ELF-1 (cell line): ENCODE measurements at regions not wholly inside any gene's neighbourhood (a gene's known extent, or its start where the extent isn't known, plus 50 kb on each side); places are given as distances from the start of the nearest gene placed in this dataset.

Experiments
- DNase-seq: peaks from one replicate; pipeline ENCODE4 v3.0.0-alpha.2; 2016; ENCODE audit warnings: low read depth, low spot score

DNA sequence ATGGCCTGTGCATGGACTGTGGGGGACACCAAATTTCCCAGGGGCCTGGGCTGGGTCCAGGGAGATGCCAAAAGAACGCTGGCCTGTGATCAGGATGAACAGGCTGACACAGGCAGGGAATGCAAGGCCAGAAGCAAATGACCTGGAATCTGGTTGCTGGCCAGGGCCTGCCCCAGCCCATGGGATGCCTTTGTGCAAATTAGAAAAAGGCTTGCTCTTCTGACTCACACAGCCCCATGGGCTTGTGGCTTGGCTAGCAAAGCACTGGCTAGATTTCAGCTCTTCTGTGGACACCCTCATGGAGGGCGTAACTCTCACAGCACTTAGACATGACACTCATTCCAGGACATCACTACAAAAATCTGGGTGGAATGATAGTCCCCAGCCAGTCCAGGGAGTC lies 356.0 kb downstream of the SHQ1 start:
- DNase-seq = peak; percentile 72

DNA sequence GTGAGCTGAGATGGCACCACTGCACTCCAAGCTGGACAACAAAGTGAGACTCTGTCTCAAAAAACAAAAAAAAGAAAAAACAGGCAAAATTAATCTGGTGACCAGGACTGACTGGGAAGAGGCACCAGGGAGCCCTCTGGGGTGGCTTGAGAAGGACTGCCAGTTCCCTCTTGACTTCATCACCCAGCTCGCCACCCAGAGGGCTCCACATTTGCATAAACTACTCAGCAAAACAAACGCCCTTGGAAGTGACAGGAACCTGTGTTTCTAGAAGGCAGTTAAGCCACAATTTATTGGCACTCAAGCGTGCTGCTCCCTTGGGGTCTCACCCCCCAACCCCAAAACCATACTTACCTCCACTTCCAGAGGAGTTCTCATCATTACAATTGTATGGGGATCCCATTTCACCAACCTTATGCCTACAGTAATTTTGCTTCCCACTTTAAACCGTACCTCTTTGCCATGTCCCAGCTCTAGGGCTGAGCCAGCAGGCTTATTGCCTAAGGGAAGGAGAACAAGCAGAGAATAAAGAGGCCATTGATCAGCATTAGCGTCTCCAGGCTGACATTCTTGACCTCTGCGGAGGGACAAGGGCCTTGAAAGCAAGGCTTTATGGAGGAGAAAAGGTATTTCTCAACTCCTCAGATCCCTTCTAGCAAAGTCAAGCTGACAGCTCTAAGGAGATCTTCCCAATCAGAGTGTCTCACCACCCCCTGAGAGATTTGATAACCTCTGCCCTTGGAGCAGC lies 357.4 kb downstream of the SHQ1 start:
- DNase-seq = peak; percentile 87

DNA sequence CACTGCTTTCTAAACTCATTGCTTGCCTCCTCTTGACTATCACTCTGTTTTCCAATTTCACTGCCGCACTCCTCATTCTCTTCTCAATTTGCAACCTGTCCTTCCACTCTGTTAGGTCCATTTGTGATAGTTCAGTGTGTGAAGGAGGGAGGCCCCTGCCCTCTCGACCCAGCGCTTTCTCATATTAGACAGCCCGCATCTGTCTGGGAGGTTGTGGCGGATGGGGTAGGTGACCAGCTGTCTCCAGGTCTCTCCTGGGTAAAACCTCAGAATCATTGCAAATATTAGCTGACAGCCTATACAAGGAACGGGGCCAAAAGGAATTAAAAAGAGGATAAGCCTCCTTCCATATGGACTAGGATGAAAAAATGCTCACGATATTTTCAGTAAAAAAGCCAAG lies 358.3 kb downstream of the SHQ1 start:
- DNase-seq = no peak

DNA sequence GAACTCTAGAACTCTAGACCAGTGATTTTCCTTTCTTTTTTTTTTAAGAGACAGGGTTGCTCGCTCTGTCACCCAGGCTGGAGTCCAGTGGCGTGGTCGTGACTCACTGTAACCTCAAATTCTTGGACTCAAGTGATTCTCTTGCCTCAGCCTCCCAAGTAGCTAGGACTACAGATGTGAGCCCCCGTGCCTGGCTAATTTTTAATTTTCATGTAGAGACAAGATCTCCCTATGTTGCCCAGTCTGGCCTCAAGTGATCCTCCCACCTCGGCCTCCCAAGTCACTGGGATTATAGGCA lies 359.6 kb downstream of the SHQ1 start:
- DNase-seq = no peak

DNA sequence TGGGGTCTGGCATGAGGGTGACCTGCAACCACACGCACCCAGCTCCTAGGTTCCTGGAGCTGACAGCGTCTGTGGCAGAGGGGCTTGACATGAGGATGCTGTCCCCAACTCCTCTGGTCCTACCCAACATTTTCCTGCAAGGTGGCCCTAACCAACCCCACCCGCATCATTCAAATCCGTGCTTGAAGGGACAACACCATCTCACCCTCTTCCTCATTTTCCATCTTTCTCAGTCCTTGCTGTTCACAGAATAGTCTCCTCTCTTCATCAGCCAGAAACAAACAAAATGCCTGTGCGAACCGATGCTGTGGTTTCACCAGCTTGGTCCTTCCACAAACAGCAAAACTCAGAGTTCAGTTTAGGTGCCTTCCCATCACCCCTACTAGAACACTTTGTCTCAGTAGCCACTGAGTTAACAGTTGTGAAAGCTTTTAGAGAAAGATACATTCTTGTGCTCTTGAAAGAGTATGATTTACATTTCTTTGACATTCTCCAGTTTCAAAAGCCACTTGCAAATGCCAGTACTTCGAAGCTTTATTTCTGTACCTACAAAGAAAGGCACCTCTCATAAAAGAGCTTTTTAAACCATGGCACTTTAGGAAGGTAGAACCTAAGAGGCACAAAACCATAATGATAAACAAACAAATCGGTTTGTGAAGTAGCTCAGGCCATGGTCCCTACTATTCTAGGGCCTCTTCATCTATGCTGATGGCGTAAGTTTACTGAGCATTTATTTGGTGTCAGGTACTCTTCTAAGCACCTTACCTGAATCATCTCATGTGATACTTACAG lies 360.1 kb downstream of the SHQ1 start:
- DNase-seq = no peak

DNA sequence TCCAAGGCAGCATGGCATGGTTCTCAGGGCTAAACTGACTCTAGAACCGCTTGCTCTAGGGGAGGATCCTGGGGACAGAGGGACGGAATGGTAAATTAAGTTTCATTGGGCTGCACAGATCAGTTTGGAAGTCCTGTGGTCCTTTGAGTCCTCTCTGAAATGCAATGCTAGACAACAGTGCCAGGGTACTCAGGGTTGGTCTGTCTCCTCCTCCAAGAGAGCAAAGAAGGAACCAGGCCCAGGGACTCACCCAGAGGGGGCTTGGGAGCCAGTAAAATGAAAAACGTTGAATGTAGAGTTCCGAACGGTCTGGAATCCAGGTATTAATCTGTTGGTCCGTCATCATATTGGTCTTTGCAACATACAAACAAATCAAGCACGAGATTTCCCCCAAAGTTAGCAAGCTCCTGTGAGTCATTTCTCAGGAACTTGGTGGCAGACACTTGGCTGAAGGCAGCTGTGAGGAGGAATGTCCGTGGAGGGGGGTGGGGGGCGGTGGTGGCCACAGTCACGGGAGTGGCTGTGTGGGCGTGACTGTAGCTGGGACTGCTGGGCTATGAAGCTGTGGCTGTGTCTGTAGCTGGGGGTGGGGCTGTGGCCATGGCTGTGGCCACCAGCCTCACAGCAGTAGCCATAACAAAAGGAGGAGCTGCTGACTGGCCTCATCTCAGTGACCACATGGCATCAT lies 361.0 kb downstream of the SHQ1 start:
- DNase-seq = peak; percentile 56

DNA sequence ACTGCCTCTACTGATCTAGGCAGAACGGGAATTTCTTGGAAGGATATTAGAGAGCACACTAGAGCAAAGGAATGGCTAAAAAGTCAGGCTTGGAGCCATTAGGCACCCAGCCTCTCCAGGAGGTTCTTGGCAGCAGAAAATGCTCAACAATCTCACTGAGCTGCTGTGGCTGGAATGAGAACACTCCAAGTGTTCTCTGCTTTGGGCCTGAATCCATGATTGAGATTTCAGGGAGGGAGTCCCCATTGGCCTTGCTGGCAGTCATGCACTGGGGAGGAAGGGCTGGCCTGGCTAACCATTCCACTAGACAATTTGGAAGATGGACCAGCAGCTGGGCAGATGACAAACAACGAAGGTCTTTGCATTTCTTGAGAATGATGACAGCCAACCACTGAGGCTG lies 362.6 kb downstream of the SHQ1 start:
- DNase-seq = no peak

DNA sequence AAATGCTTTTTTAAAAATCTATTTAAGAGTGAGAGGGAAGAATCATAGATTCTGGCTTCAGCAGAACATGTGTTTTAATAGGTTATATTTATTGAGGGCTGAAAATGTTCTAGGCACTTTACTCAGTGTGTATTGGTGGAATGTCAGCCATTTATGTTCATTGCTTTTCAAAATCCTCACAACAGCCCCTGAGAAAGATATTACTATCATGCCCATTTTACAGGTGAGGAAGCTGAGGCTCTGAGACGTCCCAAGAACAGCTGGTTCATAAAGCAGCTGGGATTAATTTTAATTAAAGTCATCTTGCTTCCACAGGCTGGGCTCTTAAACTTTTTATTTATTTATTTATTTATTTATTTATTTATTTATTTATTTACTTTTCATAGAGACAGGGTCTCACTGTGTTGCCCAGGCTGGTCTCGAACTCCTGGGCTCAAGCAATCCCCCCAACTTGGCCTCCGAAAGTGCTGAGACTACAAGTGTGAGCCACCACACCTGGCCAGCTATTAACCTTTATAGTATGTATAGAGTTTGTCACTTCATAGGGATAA lies 364.6 kb downstream of the SHQ1 start:
- DNase-seq = no peak

DNA sequence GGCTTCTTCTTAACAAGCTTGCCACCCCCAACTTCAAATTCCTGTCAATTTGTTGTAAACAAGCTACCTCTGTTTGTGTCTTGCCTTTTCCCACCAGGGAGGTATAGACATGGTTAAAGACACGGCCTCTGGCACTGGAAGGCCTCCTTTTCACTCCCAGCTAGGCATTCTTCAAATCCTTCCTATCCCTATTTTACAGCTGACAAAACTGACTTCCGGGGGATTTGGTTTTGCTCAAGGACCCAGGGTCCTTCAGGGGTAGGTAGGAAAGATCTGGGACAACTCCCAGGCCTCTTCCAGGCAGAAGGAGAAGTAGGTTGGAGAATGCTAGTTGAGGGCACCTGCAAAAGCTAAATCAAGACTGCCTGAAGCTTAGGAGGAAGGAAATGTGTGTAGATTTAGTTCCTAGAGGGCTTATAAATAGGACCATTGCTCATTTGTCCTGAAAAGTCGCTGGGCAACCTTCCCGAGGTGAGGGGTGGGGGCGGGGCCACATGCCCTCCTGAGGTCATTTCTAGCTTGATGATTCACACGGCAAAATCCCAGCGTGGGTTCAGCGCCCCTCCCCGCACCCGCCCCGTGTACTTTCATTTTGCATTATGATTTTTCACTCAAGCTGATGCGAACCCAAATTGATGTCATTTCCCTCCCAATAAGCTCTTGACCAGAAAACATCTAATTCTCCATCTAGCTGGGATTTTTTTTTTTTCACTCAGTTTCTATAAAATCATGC lies 365.5 kb downstream of the SHQ1 start:
- DNase-seq = peak; percentile 63

DNA sequence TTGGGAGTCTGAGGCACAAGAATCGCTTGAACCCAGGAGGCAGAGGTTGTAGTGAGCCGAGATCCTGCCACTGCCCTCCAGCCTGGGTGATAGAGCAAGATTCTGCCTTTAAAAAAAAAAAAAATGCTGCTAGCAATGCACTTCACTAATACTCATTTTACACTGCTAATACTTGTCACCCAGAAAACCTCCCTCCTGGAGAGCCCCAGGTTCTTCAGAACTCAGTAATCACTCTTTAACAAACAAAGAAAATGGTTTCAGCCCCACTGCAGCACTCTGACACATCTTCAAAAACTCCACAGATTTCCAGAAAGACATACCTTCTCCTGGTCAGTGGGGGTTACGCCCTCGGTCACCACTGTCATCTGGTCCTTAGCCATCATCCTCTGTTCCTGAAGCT lies 366.7 kb downstream of the SHQ1 start:
- DNase-seq = no peak

DNA sequence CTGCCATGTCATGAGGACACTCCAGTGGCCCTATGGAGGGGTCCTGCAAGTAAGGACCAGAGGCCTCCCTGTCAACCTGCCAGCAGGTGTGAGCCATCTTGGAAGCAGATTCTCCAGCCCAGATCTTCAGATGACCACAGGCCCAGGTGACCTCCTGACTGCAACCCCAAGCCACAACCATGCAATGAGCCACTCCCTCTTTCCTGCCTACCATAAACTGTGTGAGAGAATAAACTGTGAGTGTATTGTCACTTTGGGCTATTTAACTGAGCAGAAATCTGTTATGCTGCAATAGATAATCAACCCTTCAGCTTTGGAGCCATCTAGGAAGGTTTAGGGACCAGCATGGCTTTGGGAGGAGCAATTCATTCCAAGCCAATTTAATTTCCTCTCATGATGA lies 367.9 kb downstream of the SHQ1 start:
- DNase-seq = no peak

DNA sequence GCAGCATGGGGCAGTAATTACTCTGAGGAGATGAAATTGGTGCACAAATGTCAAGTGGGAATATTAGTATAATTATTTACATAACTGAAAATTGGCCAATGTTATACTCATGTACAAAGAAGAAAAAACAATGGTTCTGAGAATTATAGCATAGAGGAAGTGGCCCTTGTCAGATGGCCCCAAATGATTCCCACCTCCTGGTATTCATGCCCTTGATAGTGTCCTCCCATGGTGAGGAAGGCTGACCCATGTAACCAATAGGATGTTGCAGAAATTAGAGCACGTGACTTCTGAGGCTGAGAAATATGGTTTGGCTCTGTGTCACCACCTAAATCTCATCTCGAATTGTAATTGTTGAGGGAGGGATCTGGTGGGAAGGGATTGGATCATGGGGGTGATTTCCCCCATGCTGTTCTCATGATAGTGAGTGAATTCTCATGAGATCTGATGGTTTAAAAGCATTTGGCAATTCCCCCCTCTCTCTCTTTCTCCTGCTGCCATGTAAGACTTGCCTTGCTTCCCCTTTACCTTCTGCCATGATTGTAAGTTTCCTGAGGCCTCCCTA lies 368.5 kb downstream of the SHQ1 start:
- DNase-seq = no peak

DNA sequence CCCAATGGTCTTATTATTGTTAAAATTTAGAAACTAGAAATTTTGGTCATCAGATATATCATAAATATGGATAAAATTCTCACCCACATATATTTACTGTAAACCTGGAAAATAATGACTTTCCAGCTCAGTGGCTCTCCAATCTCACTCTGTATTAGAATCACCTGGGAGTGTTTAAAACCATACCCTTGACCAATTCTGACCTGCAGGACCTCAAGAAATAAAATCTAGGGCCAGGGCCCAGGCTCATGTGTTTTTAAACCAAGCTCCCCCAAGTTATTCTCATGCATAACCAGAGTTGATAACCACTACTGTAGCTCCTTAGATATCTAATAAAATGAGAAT lies 372.1 kb downstream of the SHQ1 start:
- DNase-seq = no peak

DNA sequence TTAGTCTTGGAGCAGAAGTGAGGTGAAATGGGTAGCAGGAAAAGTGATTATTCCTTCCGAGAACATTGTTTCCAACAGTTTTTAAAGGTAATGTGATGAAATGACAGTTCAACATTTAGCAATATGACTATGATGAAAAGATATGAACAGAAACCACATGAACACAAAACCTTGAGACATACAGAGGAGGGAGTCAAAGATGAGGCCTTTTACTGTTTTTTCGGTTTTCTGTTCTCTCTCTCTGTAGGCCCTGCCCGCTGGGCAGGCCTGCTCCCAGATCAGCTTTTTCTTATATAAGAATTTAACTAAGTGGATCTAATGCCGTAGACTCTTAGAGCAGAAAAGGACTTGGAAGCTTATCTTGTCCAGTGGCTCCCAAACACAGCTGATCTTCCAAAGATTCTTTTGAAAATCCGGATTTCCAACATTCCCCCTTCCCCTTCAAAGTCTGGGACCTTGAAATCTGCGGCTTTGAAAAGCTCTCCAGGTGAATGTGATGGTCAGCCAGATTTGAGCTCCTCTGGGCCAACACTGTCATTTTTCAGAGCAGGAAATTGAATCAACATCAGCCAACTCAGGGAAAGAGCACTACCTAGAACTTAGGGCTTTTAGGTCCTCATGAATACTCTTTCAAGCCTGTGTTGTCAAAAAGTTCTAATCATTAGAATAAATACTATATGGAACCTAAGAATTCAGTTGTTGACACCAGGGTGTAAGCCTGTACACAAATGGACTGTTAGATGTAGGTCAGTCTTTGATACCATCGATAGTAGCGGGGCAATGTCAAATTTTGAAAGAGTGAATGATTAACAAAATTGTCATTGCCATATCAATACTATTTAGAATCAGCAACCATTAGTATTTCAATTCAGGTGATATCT lies 372.7 kb downstream of the SHQ1 start:
- DNase-seq = no peak

DNA sequence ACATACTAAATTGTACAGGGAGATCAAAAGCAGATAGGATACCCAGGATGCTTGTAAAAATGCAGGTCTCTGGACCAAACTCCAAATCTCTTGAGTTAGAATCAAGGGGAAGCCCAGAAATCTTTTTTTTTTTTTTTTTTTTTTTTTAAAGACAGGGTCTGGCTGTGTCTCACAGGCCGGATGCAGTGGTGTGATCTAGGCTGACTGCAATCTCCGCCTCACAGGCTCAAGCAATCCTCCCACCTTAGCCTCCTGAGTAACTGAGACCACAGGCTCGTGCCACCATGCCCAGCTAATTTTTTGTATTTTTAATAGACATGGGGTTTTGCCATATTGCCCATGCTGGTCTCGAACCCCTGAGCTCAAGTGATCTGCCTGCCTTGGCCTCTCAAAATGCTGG lies 373.5 kb downstream of the SHQ1 start:
- DNase-seq = no peak

DNA sequence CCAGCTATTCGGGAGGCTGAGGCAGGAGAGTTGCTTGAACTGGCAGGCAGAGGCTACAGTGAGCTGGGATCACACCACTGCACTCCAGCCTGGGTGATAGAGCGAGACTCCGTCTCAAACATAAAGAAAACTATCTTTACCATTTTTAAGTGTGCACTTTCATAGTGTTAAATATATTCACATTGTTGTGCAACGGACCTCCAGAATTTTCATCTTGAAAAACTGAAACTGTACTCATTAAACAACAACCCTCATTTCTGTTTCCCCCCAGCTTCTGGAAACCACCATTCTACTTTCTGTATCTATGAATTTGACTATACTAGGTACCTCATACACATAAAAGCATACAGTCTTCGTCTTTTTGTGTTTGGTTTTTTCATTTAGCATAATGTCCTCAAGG lies 375.1 kb downstream of the SHQ1 start:
- DNase-seq = no peak

DNA sequence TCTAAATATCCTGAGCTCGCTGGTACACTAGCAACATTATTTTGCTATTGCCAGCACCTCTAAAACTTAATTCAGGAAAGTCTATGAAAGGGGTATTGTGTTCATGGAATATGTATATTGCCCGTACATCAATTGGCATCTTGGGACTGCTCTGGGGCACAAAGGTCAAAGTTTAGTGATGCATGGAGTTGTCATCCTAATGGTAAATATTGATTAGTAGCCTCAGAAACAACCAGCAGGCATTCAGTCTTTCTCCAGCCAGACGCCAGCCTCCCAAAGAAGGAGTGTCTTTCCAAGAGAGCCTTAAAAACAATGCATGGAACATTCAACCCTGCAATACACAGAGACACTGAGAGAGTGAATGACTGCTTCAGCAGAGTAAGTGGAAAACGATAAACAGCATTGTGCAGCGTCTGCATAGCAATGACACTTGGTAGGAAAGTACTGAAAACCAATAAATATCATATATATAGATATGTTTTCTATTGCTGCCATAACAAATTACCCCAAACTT lies 377.3 kb downstream of the SHQ1 start:
- no peak for DNase-seq

DNA sequence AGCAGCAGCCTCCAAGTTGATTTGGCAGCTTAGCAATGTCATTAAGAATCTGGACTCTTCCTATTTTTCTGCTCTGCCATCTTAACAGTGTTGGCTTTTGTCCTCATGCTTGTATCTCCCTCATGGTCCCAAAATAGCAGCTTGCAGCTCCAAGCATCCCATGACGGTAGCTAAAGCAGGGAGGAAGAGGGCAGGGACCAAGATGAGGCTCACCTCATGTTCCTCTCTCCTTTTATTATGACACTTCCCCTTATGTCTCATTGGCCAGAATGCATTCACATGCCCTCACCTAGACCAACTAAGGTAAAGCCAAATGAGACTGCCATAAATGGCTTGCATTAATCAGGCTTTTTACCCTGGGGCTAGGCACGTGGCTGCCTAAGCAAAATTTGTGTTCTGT lies 382.4 kb downstream of the SHQ1 start:
- no peak for DNase-seq

DNA sequence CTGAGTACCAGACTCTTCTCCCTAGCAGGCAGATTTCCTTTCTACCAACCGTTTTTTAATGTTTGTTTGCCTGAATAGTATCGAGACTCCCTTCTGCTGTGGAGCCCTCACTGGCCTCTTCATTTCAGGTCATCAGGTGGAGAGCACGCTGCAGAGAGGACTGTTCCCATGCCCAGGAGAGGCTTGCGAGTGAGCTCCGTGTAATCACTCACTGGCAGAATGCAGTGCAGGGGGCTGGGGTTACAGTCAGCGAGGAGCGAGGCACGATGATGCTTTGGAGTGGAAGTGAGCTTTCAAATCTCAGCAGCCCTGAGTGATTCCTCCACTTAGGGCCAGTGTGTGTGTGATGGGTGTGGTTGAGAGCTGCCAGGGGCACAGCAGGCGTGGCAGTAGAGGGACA lies 385.2 kb downstream of the SHQ1 start:
- DNase-seq = no peak

DNA sequence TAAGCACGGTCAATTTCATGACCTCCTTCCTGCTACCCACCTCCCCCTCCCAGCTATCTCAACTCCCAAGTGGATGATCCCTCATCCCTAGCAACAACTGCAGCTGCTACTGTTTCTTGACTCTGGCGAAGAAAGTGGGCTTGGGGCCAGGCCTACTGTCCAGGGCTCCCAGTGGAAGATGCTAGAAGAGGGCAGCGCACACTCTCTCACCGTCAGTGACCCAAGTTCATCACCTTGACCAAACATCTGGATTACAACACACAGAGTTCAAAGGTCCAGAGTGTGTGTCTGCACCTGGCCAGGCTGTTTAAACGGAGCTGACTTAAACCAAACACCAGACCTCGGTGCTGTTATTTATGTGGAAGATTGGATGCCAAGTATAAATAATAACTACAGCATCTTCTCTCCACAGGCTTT lies 385.6 kb downstream of the SHQ1 start:
- DNase-seq = no peak
